ENCODE measurements at regions not wholly inside any gene's neighbourhood (a gene's known extent, or its start where the extent isn't known, plus 50 kb on each side); places are given as distances from the start of the nearest gene placed in this dataset.

- TF ChIP-seq CTCF (IDR thresholded peaks at IDR 0.05; ENCODE audit: low read depth, low read length) = no peak
- no peak for TF ChIP-seq EZH2phosphoT487 (IDR thresholded peaks at IDR 0.05; ENCODE audit: low read depth)
Observed at GRCh38 chr6:130559166-130559565, 193.3 kb downstream of the TMEM200A start.

Measured in OCI-LY3 (cell line).